Aorta (tissue), 5 donors: ENCODE measurements at regions not wholly inside any gene's neighbourhood (a gene's known extent, or its start where the extent isn't known, plus 50 kb on each side); places are given as distances from the start of the nearest gene placed in this dataset.

Experiments
- ATAC-seq: fragments of 200-7000 bp; cut with Tn5 transposase; one replicate; pipeline ENCODE4 v1.9.1; 2022; ENCODE audit warnings: moderate library complexity; ENCODE audit not compliant: low FRiP score
- DNase-seq, 2 donors: peaks; one replicate each; pipeline ENCODE4 v3.0.0-alpha.2; 2020
- H3K27ac ChIP-seq, 2 donors: one replicate each; pipeline ENCODE4 v1.5.1; 2013; ENCODE audit warnings: low read length in 2 of 2, mild to moderate bottlenecking in 2 of 2, moderate library complexity in 2 of 2, control low read depth in 1 of 2, inconsistent platforms in 1 of 2, low read depth in 1 of 2
- H3K27me3 ChIP-seq, 2 donors: one replicate each; pipeline ENCODE4 v1.6.1; 2013; ENCODE audit warnings: control low read depth in 1 of 2, low read length in 1 of 2, mild to moderate bottlenecking in 1 of 2, moderate library complexity in 1 of 2; ENCODE audit not compliant: insufficient read depth in 2 of 2, control insufficient read depth in 1 of 2
- H3K36me3 ChIP-seq, 2 donors: one replicate each; pipeline ENCODE4 v1.6.1; 2013; ENCODE audit warnings: control low read depth in 1 of 2, low read length in 1 of 2, mild to moderate bottlenecking in 1 of 2; ENCODE audit not compliant: insufficient read depth in 2 of 2, control insufficient read depth in 1 of 2
- H3K4me1 ChIP-seq, 2 donors: one replicate each; pipeline ENCODE4 v1.6.1; 2013; ENCODE audit warnings: low read length in 2 of 2, control low read depth in 1 of 2, mild to moderate bottlenecking in 1 of 2, moderate library complexity in 1 of 2; ENCODE audit not compliant: insufficient read depth in 2 of 2, control insufficient read depth in 1 of 2
- H3K4me3 ChIP-seq, 2 donors: one replicate each; pipeline ENCODE4 v1.5.1; 2013; ENCODE audit warnings: low read length in 2 of 2, control low read depth in 1 of 2, mild to moderate bottlenecking in 1 of 2
- H3K9me3 ChIP-seq: one replicate; pipeline ENCODE4 v1.6.1; 2013; ENCODE audit warnings: mild to moderate bottlenecking, low read length; ENCODE audit not compliant: control insufficient read depth
- WGBS, 2 donors: extraction: QIAGEN DNeasy Blood & Tissue Kit; methylation state at CpG; one replicate each; pipeline ENCODE4 v1.1.7; 2013; 5-methylcytosine and 5-hydroxymethylcytosine counted together
- intact Hi-C, 2 donors: fragments of 100-400 bp; cut with DNase I; formaldehyde crosslinking; loops; one replicate each; pipeline versions ENCODE4 v1.14.2 to v1.15.0; 2022
- donor health status: healthy with polysubstance abuse.
- donor health status: Bipolar disorder and iron deficiency.
- donor health status: DM: no; HTN: no; CAD: no.
- donor health status: DM: no; HTN: no; CAD: no.
- donor health status: DM: yes; HTN: yes; CAD: no.

DNA sequence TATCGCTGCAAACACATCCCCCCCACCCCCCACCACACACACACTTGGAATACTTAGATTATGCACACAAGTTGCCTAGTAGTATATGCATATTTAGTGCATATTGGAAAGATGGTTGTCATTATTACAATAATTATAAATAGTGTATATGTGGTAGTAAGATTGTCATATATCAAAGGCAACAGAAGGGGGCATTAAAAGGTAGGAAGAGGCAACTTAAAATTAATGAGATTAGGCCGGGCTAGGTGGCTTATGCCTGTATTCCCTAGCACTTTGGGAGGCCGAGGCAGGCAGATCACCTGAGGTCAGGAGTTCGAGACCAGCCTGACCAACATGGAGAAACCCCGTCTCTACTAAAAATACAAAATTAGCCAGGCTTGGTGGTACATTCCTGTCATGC, 52.1 kb downstream of the GSC start:
- WGBS, 2 donors = 78 to 80% methylated on average over 5 of the region's 5 CpGs
- Histone ChIP-seq H3K27me3 (no peaks in the 10 kb centered on the region), H3K36me3 (no peaks in the 10 kb centered on the region), H3K27ac (no peak overlapping the region), H3K4me1 (no peaks in the 10 kb centered on the region), H3K4me3 (no peak overlapping the region), H3K9me3 (no peaks in the 10 kb centered on the region)
- intact Hi-C loops = no loop called here
- peak in 1 of 2 donors; percentile 5 for DNase-seq
- ATAC-seq = no peak

DNA sequence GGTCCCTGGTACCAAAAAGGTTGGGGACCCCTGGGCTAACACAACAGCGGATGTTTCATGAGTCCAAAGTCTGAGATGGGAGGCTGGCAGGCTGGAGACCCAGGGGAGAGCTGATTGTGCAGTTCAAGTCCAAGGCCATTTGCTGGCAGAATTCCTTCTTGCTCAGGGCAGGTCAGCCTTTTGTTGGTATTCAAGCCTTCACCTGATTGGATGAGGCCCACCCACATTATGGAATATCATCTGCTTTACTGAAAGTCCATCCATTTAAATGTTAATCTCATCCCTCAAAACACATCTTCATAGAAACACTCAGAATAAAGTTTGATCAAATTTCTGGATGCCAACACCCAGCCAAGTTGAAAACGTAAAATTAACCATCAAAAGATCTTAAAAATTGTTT, 52.9 kb downstream of the GSC start:
- no peak overlapping the region for H3K27ac ChIP-seq
- no peaks in the 10 kb centered on the region for H3K9me3 ChIP-seq
- H3K4me3 ChIP-seq = no peak overlapping the region
- no peaks in the 10 kb centered on the region for H3K27me3 ChIP-seq
- ATAC-seq (no peak), DNase-seq (peak in 1 of 2 donors; percentile 39)
- H3K4me1 ChIP-seq = no peaks in the 10 kb centered on the region
- intact Hi-C loops = no loop called here
- 74 to 90% methylated on average over 2 of the region's 2 CpGs for WGBS, 2 donors
- H3K36me3 ChIP-seq = no peaks in the 10 kb centered on the region

- ATAC-seq (no peak), DNase-seq (no peak)
- 23 to 26% methylated on average over 13 of the region's 13 CpGs for WGBS, 2 donors
- Histone ChIP-seq H3K4me3 (no peak overlapping the region), H3K4me1 (no peaks in the 10 kb centered on the region), H3K27me3 (no peaks in the 10 kb centered on the region), H3K36me3 (no peaks in the 10 kb centered on the region), H3K27ac (no peak overlapping the region), H3K9me3 (no peaks in the 10 kb centered on the region)
- intact Hi-C loops = no loop called here
Observed at GRCh38 chr14:94713115-94713514, 56.8 kb downstream of the GSC start.

- H3K4me3 ChIP-seq = no peak overlapping the region
- ATAC-seq (no peak), DNase-seq (no peak)
- H3K36me3 ChIP-seq = no peaks in the 10 kb centered on the region
- WGBS, 2 donors = 90 to 92% methylated on average over 10 of the region's 10 CpGs
- no peaks in the 10 kb centered on the region for H3K4me1 ChIP-seq
- intact Hi-C loops = no loop called here
- H3K9me3 ChIP-seq = no peaks in the 10 kb centered on the region
- H3K27me3 ChIP-seq = no peaks in the 10 kb centered on the region
- H3K27ac ChIP-seq = no peak overlapping the region
Observed at GRCh38 chr14:94710731-94711130, 59.2 kb downstream of the GSC start.

GRCh38 chr14:94707494-94707893, 62.4 kb downstream of the GSC start:
- ATAC-seq (no peak), DNase-seq (no peak)
- H3K36me3 ChIP-seq = no peaks in the 10 kb centered on the region
- H3K27me3 ChIP-seq = no peaks in the 10 kb centered on the region
- H3K27ac ChIP-seq = no peak overlapping the region
- no peaks in the 10 kb centered on the region for H3K4me1 ChIP-seq
- intact Hi-C loops = no loop called here
- no peaks in the 10 kb centered on the region for H3K9me3 ChIP-seq
- no peak overlapping the region for H3K4me3 ChIP-seq
- WGBS, 2 donors = 43 to 51% methylated on average over 4 of the region's 4 CpGs

GRCh38 chr14:94706133-94706532, 63.8 kb downstream of the GSC start:
- 71 to 80% methylated on average over 6 of the region's 6 CpGs for WGBS, 2 donors
- Histone ChIP-seq H3K36me3 (no peaks in the 10 kb centered on the region), H3K4me3 (no peak overlapping the region), H3K4me1 (no peaks in the 10 kb centered on the region), H3K27ac (no peak overlapping the region), H3K27me3 (no peaks in the 10 kb centered on the region), H3K9me3 (no peaks in the 10 kb centered on the region)
- DNase-seq (no peak), ATAC-seq (no peak)
- intact Hi-C loops = no loop called here

GRCh38 chr14:94702629-94703028, 67.3 kb downstream of the GSC start:
- no peaks in the 10 kb centered on the region for H3K27me3 ChIP-seq
- no peak for ATAC-seq
- WGBS, 2 donors = 54 to 56% methylated on average over 2 of the region's 2 CpGs
- no peak overlapping the region for H3K4me3 ChIP-seq
- no peaks in the 10 kb centered on the region for H3K9me3 ChIP-seq
- no peak for DNase-seq
- H3K4me1 ChIP-seq = no peaks in the 10 kb centered on the region
- no peak overlapping the region for H3K27ac ChIP-seq
- no peaks in the 10 kb centered on the region for H3K36me3 ChIP-seq
- intact Hi-C loops = no loop called here

GRCh38 chr14:94701861-94702370, 68.0 kb downstream of the GSC start:
- Histone ChIP-seq H3K4me1 (no peaks in the 10 kb centered on the region), H3K27me3 (no peaks in the 10 kb centered on the region), H3K9me3 (no peaks in the 10 kb centered on the region), H3K36me3 (no peaks in the 10 kb centered on the region), H3K27ac (no peak overlapping the region), H3K4me3 (no peak overlapping the region)
- DNase-seq = no peak
- ATAC-seq = no peak
- intact Hi-C loops = no loop called here
- 71 to 75% methylated on average over 3 of the region's 3 CpGs for WGBS, 2 donors

GRCh38 chr14:94700336-94700735, 69.6 kb downstream of the GSC start:
- Histone ChIP-seq H3K9me3 (no peaks in the 10 kb centered on the region), H3K36me3 (no peaks in the 10 kb centered on the region), H3K27me3 (no peaks in the 10 kb centered on the region), H3K27ac (no peak overlapping the region), H3K4me3 (no peak overlapping the region), H3K4me1 (no peaks in the 10 kb centered on the region)
- ATAC-seq (no peak), DNase-seq (no peak)
- intact Hi-C loops = no loop called here
- WGBS, 2 donors = 70 to 71% methylated on average over 8 of the region's 8 CpGs
